ENCODE measurements at regions not wholly inside any gene's neighbourhood (a gene's known extent, or its start where the extent isn't known, plus 50 kb on each side); places are given as distances from the start of the nearest gene placed in this dataset.
"Not testable (repeated sequence)": the region's sequence is repeated elsewhere in the genome, so short reads cannot be mapped to it uniquely, and the experiment has no call there.

DNA sequence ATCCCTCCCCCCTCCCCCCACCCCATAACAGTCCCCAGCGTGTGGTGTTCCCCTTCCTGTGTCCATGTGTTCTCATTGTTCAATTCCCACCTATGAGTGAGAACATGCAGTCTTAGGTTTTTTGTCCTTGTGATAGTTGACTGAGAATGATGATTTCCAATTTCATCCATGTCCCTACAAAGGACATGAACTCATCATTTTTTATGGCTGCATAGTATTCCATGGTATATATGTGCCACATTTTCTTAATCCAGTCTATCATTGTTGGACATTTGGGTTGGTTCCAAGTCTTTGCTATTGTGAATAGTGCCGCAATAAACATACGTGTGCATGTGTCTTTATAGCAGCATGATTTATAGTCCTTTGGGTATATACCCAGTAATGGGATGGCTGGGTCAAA is 180.1 kb upstream of the C1QTNF3 start:
- not testable (repeated sequence) for TF ChIP-seq POLR2A (IDR thresholded peaks at IDR 0.05)
- TF ChIP-seq, protein P1, sequence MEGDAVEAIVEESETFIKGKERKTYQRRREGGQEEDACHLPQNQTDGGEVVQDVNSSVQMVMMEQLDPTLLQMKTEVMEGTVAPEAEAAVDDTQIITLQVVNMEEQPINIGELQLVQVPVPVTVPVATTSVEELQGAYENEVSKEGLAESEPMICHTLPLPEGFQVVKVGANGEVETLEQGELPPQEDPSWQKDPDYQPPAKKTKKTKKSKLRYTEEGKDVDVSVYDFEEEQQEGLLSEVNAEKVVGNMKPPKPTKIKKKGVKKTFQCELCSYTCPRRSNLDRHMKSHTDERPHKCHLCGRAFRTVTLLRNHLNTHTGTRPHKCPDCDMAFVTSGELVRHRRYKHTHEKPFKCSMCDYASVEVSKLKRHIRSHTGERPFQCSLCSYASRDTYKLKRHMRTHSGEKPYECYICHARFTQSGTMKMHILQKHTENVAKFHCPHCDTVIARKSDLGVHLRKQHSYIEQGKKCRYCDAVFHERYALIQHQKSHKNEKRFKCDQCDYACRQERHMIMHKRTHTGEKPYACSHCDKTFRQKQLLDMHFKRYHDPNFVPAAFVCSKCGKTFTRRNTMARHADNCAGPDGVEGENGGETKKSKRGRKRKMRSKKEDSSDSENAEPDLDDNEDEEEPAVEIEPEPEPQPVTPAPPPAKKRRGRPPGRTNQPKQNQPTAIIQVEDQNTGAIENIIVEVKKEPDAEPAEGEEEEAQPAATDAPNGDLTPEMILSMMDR (IDR thresholded peaks at IDR 0.05), result not testable (repeated sequence)

All from adrenal gland (tissue), 5 donors.